SK-N-SH (cell line): ENCODE measurements at regions not wholly inside any gene's neighbourhood (a gene's known extent, or its start where the extent isn't known, plus 50 kb on each side); places are given as distances from the start of the nearest gene placed in this dataset.

Experiments
- CTCF ChIA-PET: fragments of 300-600, 350-600 bp; formaldehyde crosslinking; extraction: SDS; loops from one replicate; lab custom pipeline; 2021; lab: Yijun Ruan, JAX
- POLR2A ChIA-PET: fragments of 350-600 bp; sonication (Branson Sonifier 250); formaldehyde crosslinking; extraction: SDS; loops from one replicate; lab custom pipeline; 2020; ENCODE audit warnings: antibody characterized with exemption, inconsistent platforms; lab: Yijun Ruan, JAX
- DNase-seq: peaks from one replicate; pipeline ENCODE4 v3.0.0; 2012
- H2AFZ ChIP-seq: fragments of 200-600 bp; sonication (generic); 2 replicates; pipeline ENCODE4 v1.8.1; 2016; ENCODE audit warnings: antibody characterized with exemption, mild to moderate bottlenecking, low read depth
- H3F3A ChIP-seq: fragments of 200-600 bp; sonication (generic); replicated peaks from 2 replicates; pipeline ENCODE3; 2016; ENCODE audit warnings: antibody characterized with exemption, mild to moderate bottlenecking; ENCODE audit not compliant: insufficient read depth
- H3K27ac ChIP-seq, 2 experiments: fragments of 200-500 bp in 1 of 2; fragments of 200-600 bp in 1 of 2; sonication (Bioruptor generic) in 1 of 2; sonication (generic), shearing (Covaris generic) in 1 of 2; 2 replicates each; pipeline versions ENCODE4 v1.5.1 to v1.6.1; 2014 to 2016; ENCODE audit warnings: low read depth in 2 of 2, inconsistent platforms in 1 of 2, low read length in 1 of 2, mild to moderate bottlenecking in 1 of 2, mixed read lengths in 1 of 2
- H3K27me3 ChIP-seq: fragments of 200-600 bp; sonication (generic), shearing (Covaris generic); 2 replicates; pipeline ENCODE4 v1.6.1; 2016; ENCODE audit warnings: mixed run types; ENCODE audit not compliant: insufficient read depth
- H3K36me3 ChIP-seq, 2 experiments: fragments of 200-500 bp in 1 of 2; fragments of 200-600 bp in 1 of 2; sonication (Bioruptor generic) in 1 of 2; sonication (generic) in 1 of 2; replicated peaks in 1 of 2; 2 replicates each; pipeline versions ENCODE3 to v1.5.1; 2014 to 2016; ENCODE audit warnings: low read length in 1 of 2, mild to moderate bottlenecking in 1 of 2; ENCODE audit not compliant: insufficient read depth in 2 of 2, control insufficient read depth in 1 of 2
- H3K4me1 ChIP-seq, 2 experiments: fragments of 200-500 bp in 1 of 2; fragments of 200-600 bp in 1 of 2; sonication (Bioruptor generic) in 1 of 2; sonication (generic), shearing (Covaris generic) in 1 of 2; 2 replicates each; pipeline versions ENCODE4 v1.5.1 to v1.6.1; 2014 to 2016; ENCODE audit warnings: low read depth in 1 of 2, low read length in 1 of 2, mixed run types in 1 of 2; ENCODE audit not compliant: insufficient read depth in 2 of 2, control insufficient read depth in 1 of 2
- H3K4me2 ChIP-seq: fragments of 200-600 bp; sonication (generic), shearing (Covaris generic); 2 replicates; pipeline ENCODE4 v1.6.1; 2017; ENCODE audit warnings: mixed run types
- H3K4me3 ChIP-seq, 2 experiments: fragments of 200-500 bp in 1 of 2; fragments of 200-600 bp in 1 of 2; sonication (Bioruptor generic) in 1 of 2; sonication (generic), shearing (Covaris generic) in 1 of 2; 2 replicates each; pipeline versions ENCODE4 v1.5.1 to v1.8.1; 2014 to 2016; ENCODE audit warnings: low read depth in 2 of 2, inconsistent platforms in 1 of 2, low read length in 1 of 2, mild to moderate bottlenecking in 1 of 2, mixed read lengths in 1 of 2, moderate library complexity in 1 of 2
- H3K79me2 ChIP-seq: fragments of 200-600 bp; sonication (generic); 2 replicates; pipeline ENCODE4 v1.8.1; 2017; ENCODE audit warnings: mild to moderate bottlenecking; ENCODE audit not compliant: insufficient read depth
- H3K9ac ChIP-seq: fragments of 200-600 bp; sonication (generic); 2 replicates; pipeline ENCODE4 v1.6.1; 2017; ENCODE audit warnings: mixed run types
- H3K9me2 ChIP-seq: fragments of 200-600 bp; sonication (generic); 2 replicates; pipeline ENCODE4 v1.6.1; 2017; ENCODE audit warnings: mixed run types
- H3K9me3 ChIP-seq: fragments of 200-600 bp; sonication (generic); 2 replicates; pipeline ENCODE4 v1.6.1; 2017; ENCODE audit warnings: mixed run types, mild to moderate bottlenecking, moderate library complexity
- H4K20me1 ChIP-seq: fragments of 200-600 bp; sonication (generic); 2 replicates; pipeline ENCODE4 v1.6.1; 2017; ENCODE audit warnings: mild to moderate bottlenecking, mixed run types; ENCODE audit not compliant: insufficient read depth
- CHD2 ChIP-seq: fragments of 150-350 bp; IDR thresholded peaks from 2 replicates; pipeline ENCODE4 v1.6.1; 2018; ENCODE audit warnings: low read length; ENCODE audit not compliant: partially characterized antibody
- EP300 ChIP-seq, 2 experiments: IDR thresholded peaks; 2 replicates each; pipeline versions ENCODE4 v1.4.0 to v1.6.1; 2012; ENCODE audit warnings: borderline replicate concordance in 1 of 2, low read depth in 1 of 2, low read length in 1 of 2
- EZH2phosphoT487 ChIP-seq: fragments of 200-600 bp; sonication (generic); IDR thresholded peaks from 2 replicates; pipeline ENCODE4 v1.6.1; 2017; ENCODE audit warnings: low read depth, mixed run types, mild to moderate bottlenecking, antibody characterized with exemption, moderate library complexity, borderline replicate concordance
- GABPA ChIP-seq: IDR thresholded peaks from 2 replicates; pipeline ENCODE4 v1.4.0; 2012; ENCODE audit warnings: low read depth, mild to moderate bottlenecking
- GATA2 ChIP-seq: sonication (generic); formaldehyde crosslinking; IDR thresholded peaks from 2 replicates; pipeline ENCODE4 v1.5.0; 2020; ENCODE audit warnings: mild to moderate bottlenecking, missing genetic modification reagents
- RCOR1 ChIP-seq: fragments of 150-350 bp; IDR thresholded peaks from 2 replicates; pipeline ENCODE4 v1.6.1; 2017; ENCODE audit warnings: antibody characterized with exemption, low read length
- RFX5 ChIP-seq: IDR thresholded peaks from 2 replicates; pipeline ENCODE4 v1.6.1; 2012; ENCODE audit warnings: mild to moderate bottlenecking, improper control_type of control experiment, low read length
- SIN3A ChIP-seq: IDR thresholded peaks from 2 replicates; pipeline ENCODE4 v1.6.1; 2012; ENCODE audit warnings: low read depth, mild to moderate bottlenecking, low read length, moderate library complexity, borderline replicate concordance
- SMC3 ChIP-seq: IDR thresholded peaks from 2 replicates; pipeline ENCODE4 v1.6.1; 2012; ENCODE audit warnings: low read depth, low read length, improper control_type of control experiment
- TAF1 ChIP-seq: IDR thresholded peaks from 2 replicates; pipeline ENCODE4 v1.6.1; 2012; ENCODE audit warnings: low read depth, mild to moderate bottlenecking, low read length, moderate library complexity, borderline replicate concordance
- USF1 ChIP-seq: IDR thresholded peaks from 2 replicates; pipeline ENCODE4 v1.4.0; 2012; ENCODE audit warnings: low read depth, borderline replicate concordance
- USF2 ChIP-seq: fragments of 150-350 bp; IDR thresholded peaks from 2 replicates; pipeline ENCODE4 v1.6.1; 2017; ENCODE audit warnings: antibody characterized with exemption, low read length, low read depth, borderline replicate concordance
- YY1 ChIP-seq: IDR thresholded peaks from 2 replicates; pipeline ENCODE4 v1.4.0; 2012; ENCODE audit warnings: low read depth, mild to moderate bottlenecking
- ZBTB33 ChIP-seq: IDR thresholded peaks from 2 replicates; pipeline ENCODE4 v1.4.0; 2012; ENCODE audit warnings: low read depth, borderline replicate concordance
- WGBS: methylation state at CpG from one replicate; pipeline ENCODE4 v1.1.6; 2017; ENCODE audit warnings: low lambda C conversion rate; 5-methylcytosine and 5-hydroxymethylcytosine counted together

- H3K27ac ChIP-seq: no peak overlapping the region; a peak in 1 of 4 replicates
- H3K79me2 ChIP-seq: no peaks in the 10 kb centered on the region
- no peak overlapping the region for H3K4me3 ChIP-seq
- H2AFZ ChIP-seq: no peak overlapping the region
- H3K4me1 ChIP-seq: peaks cover 0 to 6% of the 10 kb centered on the region in 2 experiments; a peak in 2 of 4 replicates
- ChIA-PET POLR2A (no interaction called here), CTCF (no interaction called here)
- H3K27me3 ChIP-seq: no peaks in the 10 kb centered on the region
- no peaks in the 10 kb centered on the region for H3K36me3 ChIP-seq
- H3K9me3 ChIP-seq: no peaks in the 10 kb centered on the region
- TF ChIP-seq SIN3A (no peak), RFX5 (no peak)
- no peak for DNase-seq
- no peaks in the 10 kb centered on the region for H4K20me1 ChIP-seq
- no peaks in the 10 kb centered on the region for H3K9me2 ChIP-seq
- H3F3A ChIP-seq: no peaks in the 10 kb centered on the region
- H3K4me2 ChIP-seq: no peak overlapping the region
- no peak overlapping the region for H3K9ac ChIP-seq
- WGBS: 80% methylated on average over 3 of the region's 3 CpGs
Measured at GRCh38 chr1:187872550-187872949, 1043.8 kb downstream of the PLA2G4A start.

GRCh38 chr1:187873126-187873525 lies 1044.4 kb downstream of the PLA2G4A start:
- no peak overlapping the region for H3K9ac ChIP-seq
- H3K4me3 ChIP-seq: no peak overlapping the region
- H3K27ac ChIP-seq: no peak overlapping the region; a peak in 1 of 4 replicates
- POLR2A ChIA-PET: no interaction called here
- H3K9me2 ChIP-seq: no peaks in the 10 kb centered on the region
- 64% methylated on average over 2 of the region's 2 CpGs for WGBS
- no peaks in the 10 kb centered on the region for H3K9me3 ChIP-seq
- no peaks in the 10 kb centered on the region for H3K79me2 ChIP-seq
- H3K27me3 ChIP-seq: no peaks in the 10 kb centered on the region
- no peaks in the 10 kb centered on the region for H3K36me3 ChIP-seq
- no peak overlapping the region for H3K4me2 ChIP-seq
- DNase-seq: no peak
- H4K20me1 ChIP-seq: no peaks in the 10 kb centered on the region
- TF ChIP-seq USF2 (no peak), EZH2phosphoT487 (no peak), SMC3 (no peak), YY1 (no peak), GABPA (no peak), CHD2 (no peak), USF1 (no peak), RCOR1 (no peak), GATA2 (CRISPR knock-in tag) (no peak), EP300 (IDR thresholded peaks at IDR 0.05; ENCODE audit: borderline replicate concordance in 1 of 2, low read depth in 1 of 2, low read length in 1 of 2) (no peak), TAF1 (no peak), ZBTB33 (no peak)
- CTCF ChIA-PET: interaction anchor here (0.7 kb wide), 1 partner anchor 107 kb away, joined by 3 read pairs; no protein-coding TSS in a partner anchor
- H3F3A ChIP-seq: no peaks in the 10 kb centered on the region
- H3K4me1 ChIP-seq: peaks cover 0 to 6% of the 10 kb centered on the region in 2 experiments; a peak in 2 of 4 replicates
- no peak overlapping the region for H2AFZ ChIP-seq
